ENCODE measurements at regions not wholly inside any gene's neighbourhood (a gene's known extent, or its start where the extent isn't known, plus 50 kb on each side); places are given as distances from the start of the nearest gene placed in this dataset.

DNA sequence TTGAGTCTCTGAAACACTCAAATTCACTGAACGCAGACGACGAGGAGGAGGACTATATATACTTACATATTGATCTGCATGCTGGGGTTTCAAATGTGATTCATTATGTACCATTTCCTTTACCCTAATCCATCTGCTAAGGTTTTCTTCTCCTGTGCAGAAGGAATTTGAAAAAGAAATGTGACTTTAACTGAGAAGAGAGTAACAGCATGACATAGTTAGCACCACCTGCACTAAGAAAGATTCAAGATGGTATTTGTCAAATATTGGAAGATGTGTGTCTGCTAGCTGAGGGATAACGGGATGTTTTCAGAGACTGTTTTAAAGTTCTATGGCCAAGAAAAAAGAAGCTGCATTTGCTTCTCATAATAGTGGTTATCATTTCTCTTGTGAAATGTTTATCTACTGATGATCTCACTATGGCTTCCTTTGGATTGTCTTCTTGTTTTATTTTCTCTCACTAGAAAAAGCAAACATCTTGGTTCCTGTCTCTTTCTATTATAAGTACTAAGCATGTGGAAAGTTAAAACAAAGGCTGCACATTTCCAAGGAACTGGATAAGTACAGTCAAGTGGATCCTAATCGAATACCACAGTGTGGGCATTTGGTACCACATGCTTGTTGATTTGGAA is 89.8 kb upstream of the TLE4 start:
- TF ChIP-seq, protein P1, sequence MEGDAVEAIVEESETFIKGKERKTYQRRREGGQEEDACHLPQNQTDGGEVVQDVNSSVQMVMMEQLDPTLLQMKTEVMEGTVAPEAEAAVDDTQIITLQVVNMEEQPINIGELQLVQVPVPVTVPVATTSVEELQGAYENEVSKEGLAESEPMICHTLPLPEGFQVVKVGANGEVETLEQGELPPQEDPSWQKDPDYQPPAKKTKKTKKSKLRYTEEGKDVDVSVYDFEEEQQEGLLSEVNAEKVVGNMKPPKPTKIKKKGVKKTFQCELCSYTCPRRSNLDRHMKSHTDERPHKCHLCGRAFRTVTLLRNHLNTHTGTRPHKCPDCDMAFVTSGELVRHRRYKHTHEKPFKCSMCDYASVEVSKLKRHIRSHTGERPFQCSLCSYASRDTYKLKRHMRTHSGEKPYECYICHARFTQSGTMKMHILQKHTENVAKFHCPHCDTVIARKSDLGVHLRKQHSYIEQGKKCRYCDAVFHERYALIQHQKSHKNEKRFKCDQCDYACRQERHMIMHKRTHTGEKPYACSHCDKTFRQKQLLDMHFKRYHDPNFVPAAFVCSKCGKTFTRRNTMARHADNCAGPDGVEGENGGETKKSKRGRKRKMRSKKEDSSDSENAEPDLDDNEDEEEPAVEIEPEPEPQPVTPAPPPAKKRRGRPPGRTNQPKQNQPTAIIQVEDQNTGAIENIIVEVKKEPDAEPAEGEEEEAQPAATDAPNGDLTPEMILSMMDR (IDR thresholded peaks at IDR 0.05; ENCODE audit: control extremely low read depth in 1 of 3, insufficient read depth in 1 of 3, low read depth in 1 of 3, low read length in 3 of 3) = no peak
- TF ChIP-seq FOSL1 (IDR thresholded peaks at IDR 0.05; ENCODE audit: insufficient read depth, low read depth, low read length) (no peak), CEBPB (IDR thresholded peaks at IDR 0.05; ENCODE audit: low read depth, low read length) (no peak), TAF1 (IDR thresholded peaks at IDR 0.05; ENCODE audit: low read depth, low read length) (no peak), RFX5 (IDR thresholded peaks at IDR 0.05; ENCODE audit: borderline replicate concordance, low read depth, low read length) (no peak), POLR2A (IDR thresholded peaks at IDR 0.05; ENCODE audit: control extremely low read depth in 1 of 2, low read depth in 2 of 2, low read length in 2 of 2) (no peak), CBX8 (IDR thresholded peaks at IDR 0.05; ENCODE audit: borderline replicate concordance, low read depth, low read length) (no peak), BACH1 (IDR thresholded peaks at IDR 0.05; ENCODE audit: low read length) (no peak), ZNF274 (IDR thresholded peaks at IDR 0.05; ENCODE audit: borderline replicate concordance, extremely low read depth, low read length) (no peak)
